WTC11 (cell line): ENCODE measurements at regions not wholly inside any gene's neighbourhood (a gene's known extent, or its start where the extent isn't known, plus 50 kb on each side); places are given as distances from the start of the nearest gene placed in this dataset.

ENCODE experiments used
- CTCF ChIP-seq: fragments of 200-600 bp; IDR thresholded peaks from 2 replicates; pipeline ENCODE4 v1.8.0; 2022; ENCODE audit warnings: antibody characterized with exemption
- ESRRA ChIP-seq: sonication (generic); formaldehyde crosslinking; IDR thresholded peaks from 2 replicates; pipeline ENCODE4 v1.8.1; 2022; ENCODE audit warnings: mild to moderate bottlenecking, missing genetic modification reagents, borderline replicate concordance
- FOXK1 ChIP-seq: sonication (generic); formaldehyde crosslinking; IDR thresholded peaks from 2 replicates; pipeline ENCODE4 v1.8.0; 2022; ENCODE audit warnings: mild to moderate bottlenecking, moderate library complexity, missing genetic modification reagents
- FOXP4 ChIP-seq: sonication (generic); formaldehyde crosslinking; IDR thresholded peaks from 2 replicates; pipeline ENCODE4 v1.8.0; 2022; ENCODE audit warnings: mild to moderate bottlenecking, missing genetic modification reagents
- MAX ChIP-seq: sonication (generic); formaldehyde crosslinking; IDR thresholded peaks from 2 replicates; pipeline ENCODE4 v1.8.0; 2022; ENCODE audit warnings: mild to moderate bottlenecking, missing genetic modification reagents
- STAT6 ChIP-seq: sonication (generic); formaldehyde crosslinking; conservative IDR thresholded peaks from 2 replicates; pipeline ENCODE4 v1.8.1; 2023; ENCODE audit warnings: mild to moderate bottlenecking, low read depth, missing genetic modification reagents, moderate library complexity
- USF2 ChIP-seq: sonication (generic); formaldehyde crosslinking; IDR thresholded peaks from 2 replicates; pipeline ENCODE4 v1.8.1; 2023; ENCODE audit warnings: mild to moderate bottlenecking, missing genetic modification reagents, moderate library complexity
- ZNF219 ChIP-seq: sonication (generic); formaldehyde crosslinking; IDR thresholded peaks from 2 replicates; pipeline ENCODE4 v1.8.0; 2023; ENCODE audit warnings: missing genetic modification reagents, mild to moderate bottlenecking, borderline replicate concordance

- TF ChIP-seq CTCF (no peak), FOXP4 (CRISPR knock-in tag) (no peak), ZNF219 (no peak), STAT6 (CRISPR knock-in tag) (no peak), MAX (CRISPR knock-in tag) (no peak), USF2 (CRISPR knock-in tag) (no peak), FOXK1 (CRISPR knock-in tag) (no peak), ESRRA (CRISPR knock-in tag) (no peak)
Measured at GRCh38 chr18:77974329-77974728, 724.7 kb downstream of the GALR1 start.
